GM10266 (cell line): ENCODE measurements at regions not wholly inside any gene's neighbourhood (a gene's known extent, or its start where the extent isn't known, plus 50 kb on each side); places are given as distances from the start of the nearest gene placed in this dataset.

Source experiments
- DNase-seq: peaks from one replicate; pipeline ENCODE4 v3.0.0; 2012; ENCODE audit errors: extremely low spot score
- CTCF ChIP-seq: IDR thresholded peaks from 2 replicates; pipeline ENCODE4 v1.5.1; 2012; ENCODE audit warnings: mild to moderate bottlenecking, low read depth; ENCODE audit not compliant: control insufficient read depth, insufficient read depth; ENCODE audit errors: missing control alignments

DNA sequence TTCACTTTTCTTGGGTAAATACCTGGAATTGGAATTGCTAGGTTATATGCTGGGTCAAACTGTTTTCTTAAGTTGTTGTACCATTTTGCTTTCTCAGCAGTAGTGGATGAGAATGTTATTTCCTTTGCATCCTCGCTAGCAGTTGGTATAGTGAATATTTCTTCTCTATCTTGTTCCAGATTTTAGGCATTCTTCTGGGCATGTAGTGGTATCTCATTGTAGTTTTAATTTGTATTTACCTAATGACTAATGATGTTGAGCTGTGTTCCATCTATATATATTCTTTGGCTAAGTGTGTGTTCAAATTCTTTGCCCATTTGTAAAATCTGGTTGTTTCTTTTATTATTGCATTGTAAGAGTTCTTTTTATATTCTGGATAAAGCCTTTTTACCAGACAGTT lies 333.3 kb downstream of the MAT2B start:
- DNase-seq, result no peak

GRCh38 chr5:163846512-163846911 lies 341.1 kb downstream of the MAT2B start:
- no peak for DNase-seq

More for the DNA sequence above, 333.3 kb downstream of the MAT2B start:
- TF ChIP-seq CTCF, result no peak

DNA sequence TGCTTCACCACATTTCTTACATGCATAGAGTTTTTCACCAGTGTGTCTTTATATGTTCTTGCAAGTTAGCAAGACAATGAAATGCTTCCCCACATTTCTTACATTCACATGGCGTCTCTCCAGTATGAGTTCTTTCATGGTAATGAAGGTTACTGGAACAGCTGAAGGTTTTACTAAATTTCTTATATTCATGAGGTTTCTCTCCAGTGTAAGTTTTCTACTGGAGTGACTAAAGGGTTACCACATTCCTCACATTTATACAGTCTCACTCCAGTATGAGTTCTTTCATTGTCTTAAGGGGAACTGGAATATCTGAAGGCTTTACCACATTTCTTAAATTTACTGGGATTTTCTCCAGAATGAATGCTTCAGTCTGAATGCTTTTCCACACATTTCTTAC lies 350.3 kb downstream of the MAT2B start:
- TF ChIP-seq CTCF, result no peak
- no peak for DNase-seq

More at GRCh38 chr5:163846512-163846911, 341.1 kb downstream of the MAT2B start:
- no peak for TF ChIP-seq CTCF

DNA sequence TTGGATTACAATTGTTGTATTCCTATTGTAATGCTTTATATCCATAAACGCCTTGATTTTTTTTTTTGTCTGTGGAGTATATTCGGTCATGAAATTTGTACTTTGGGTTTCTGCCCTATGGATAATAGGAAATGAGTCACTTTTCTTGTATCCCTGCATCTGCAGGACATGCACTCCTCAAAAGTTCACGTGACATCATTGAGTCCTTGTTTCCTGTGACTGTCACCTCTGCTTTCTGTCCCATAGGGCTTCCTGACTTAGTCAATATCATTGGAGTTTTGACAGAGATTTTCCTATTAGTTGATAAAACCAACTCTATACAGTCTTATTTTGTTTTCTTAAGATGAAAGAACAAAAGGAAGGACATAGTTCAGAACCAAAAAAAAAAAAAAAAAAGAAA lies 356.3 kb downstream of the MAT2B start:
- no peak for DNase-seq
- no peak for TF ChIP-seq CTCF

- DNase-seq, result no peak
- TF ChIP-seq CTCF, result no peak
Measured at GRCh38 chr5:163867324-163867723, 361.9 kb downstream of the MAT2B start.

GRCh38 chr5:163867738-163868137 lies 362.3 kb downstream of the MAT2B start:
- no peak for DNase-seq

GRCh38 chr5:163869581-163869980 lies 364.2 kb downstream of the MAT2B start:
- no peak for DNase-seq

More at GRCh38 chr5:163867738-163868137, 362.3 kb downstream of the MAT2B start:
- no peak for TF ChIP-seq CTCF

More at GRCh38 chr5:163869581-163869980, 364.2 kb downstream of the MAT2B start:
- no peak for TF ChIP-seq CTCF
